ENCODE measurements at regions not wholly inside any gene's neighbourhood (a gene's known extent, or its start where the extent isn't known, plus 50 kb on each side); places are given as distances from the start of the nearest gene placed in this dataset.

DNA sequence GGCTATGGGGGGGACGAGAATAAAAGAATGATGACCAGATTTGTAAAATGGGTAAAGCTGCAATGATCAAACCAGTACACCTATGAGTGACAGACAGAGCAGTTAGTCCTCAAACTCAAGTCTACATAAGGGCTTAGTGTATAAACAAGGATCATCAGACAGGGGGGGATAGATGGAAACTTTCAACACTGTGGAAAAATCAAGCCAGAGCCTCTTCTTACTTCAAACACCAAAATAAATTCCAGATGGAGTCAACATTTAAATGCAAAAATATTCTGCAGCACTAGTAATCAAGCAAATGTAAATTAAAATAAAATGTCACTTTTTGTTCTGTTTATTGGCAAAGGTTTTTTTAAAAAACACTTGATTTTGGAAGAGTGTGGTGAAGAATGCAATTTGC, 205.9 kb upstream of the RGMA start:
- no peak for DNase-seq

DNA sequence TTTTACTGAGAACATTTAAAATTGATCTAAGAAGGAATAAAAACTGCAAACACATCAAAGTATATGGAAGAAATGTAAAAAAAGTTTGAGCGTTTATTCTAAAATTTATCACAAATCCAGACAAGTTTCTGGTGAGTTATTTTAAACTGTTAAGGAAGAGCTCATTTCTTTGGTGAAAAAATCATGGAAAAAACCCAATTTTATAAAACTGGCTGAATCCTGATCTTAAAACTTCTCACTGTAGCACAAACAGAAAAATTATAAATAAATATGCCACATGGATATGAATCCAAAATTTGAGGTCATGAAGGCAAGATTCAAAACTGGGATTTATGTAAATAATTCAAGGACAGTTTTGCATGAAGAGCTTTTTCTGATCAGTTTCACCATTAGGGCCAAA, 205.1 kb upstream of the RGMA start:
- no peak for DNase-seq

DNA sequence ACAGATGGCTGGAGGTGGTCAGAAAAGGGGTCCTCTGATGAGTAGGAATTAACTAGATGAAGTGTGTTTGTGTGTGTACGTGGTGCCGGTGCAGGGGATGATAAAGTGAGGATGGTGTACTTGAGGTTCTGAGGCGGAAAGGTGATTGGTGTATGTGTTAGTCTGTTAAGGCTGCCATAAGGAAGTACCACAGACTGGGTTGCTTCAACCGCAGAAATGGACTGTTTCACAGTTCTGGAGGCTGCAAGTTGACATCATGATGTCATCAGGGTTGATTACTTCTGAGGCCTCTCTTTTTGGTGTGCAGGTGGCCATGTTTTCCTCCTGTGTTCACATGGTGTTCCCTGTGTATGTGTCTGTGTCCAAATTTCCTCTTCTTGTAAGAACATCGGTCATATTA, 202.4 kb upstream of the RGMA start:
- DNase-seq, result no peak

DNA sequence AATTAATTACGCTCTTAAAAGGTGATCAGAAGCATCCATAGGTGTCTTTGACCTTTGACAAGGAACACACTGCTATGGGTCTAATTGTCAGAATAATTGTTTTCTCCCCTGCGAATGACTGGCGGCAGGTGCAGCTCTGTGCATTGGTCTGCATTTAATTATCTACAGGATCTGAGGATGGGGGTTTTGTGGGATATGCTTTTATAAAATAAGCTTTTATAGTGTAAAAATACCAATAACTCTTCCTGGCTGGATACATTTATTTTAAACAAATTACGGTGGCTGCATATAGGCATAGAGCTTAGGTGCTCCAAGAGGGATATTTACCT, 201.6 kb upstream of the RGMA start:
- DNase-seq, result no peak

DNA sequence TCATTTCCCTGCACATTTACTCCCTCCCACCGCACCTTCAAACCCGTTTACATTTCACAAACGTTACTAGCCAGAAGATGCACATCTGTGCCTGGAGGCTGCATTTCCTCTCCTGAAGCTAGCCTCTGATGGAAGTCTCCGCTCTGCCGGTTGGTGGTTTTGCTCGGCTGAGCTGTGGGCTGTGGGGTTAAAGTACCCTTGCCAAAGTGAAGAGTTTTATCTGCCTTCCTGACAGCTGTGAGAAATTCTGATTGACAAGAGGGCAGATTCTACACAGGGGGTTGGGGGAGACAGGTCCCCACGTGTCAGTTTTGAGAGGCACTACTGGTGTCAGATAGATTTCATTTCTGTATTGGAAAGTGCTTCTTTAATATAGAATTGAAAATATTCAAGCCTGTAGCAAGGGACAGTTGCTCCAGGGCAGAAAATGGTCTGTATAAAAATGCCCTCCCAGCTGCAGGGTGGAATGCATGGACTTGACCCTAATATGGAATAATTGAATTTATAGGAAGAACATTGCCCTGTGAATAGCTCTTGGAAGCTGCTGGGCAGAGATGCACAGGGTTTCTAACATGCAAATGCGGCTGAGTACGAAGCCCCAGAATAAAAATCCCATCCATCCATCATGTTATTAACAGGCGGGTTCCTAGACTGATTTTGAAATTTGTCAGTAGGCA, 201.1 kb upstream of the RGMA start:
- DNase-seq, result no peak

DNA sequence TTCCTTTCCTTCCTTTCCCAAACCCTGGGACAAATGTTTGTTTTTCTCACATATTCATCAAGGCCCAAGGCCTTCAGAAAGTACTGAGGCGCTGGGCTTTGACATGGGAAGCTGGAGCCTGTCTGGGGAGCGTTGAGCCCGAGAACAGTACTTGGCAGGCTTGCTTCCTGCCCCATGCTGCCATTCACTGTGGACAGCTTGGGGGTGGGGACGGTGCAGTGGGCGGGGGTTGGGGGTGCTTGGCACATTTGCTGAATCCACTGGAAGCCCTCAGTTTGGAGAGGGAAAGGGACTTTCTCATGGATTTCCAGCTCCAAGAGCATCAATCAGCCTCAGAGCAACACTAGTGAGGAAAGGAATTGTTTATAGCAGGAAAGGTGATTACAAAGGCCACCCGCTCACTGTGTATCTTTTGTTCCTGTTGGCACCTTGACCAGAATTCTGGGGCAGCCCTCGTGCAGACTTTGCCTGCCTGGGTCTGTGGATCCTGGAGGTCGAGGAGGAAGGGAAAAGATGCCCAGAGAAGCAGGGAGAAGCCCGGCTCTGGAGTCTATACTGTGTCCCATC, 199.8 kb upstream of the RGMA start:
- DNase-seq, result no peak

DNA sequence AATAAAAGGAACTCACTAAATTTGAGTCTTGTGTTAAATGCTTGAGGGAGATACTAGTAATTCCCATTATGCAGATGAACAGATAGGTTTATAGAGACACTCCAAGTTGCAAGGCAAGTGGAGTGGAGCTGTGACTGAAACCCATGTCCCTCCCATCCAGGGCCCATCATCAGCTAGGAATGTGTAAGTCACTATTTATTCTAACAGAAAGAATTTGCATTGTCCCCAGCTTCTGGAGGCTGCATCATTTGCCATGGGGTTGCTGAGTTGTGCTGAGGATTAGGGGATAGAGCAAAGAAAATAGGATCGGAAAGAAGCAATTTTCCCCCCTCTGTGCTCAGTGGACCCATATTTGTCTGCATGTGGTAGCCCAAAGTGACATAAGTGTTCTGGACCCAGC, 197.4 kb upstream of the RGMA start:
- no peak for DNase-seq

DNA sequence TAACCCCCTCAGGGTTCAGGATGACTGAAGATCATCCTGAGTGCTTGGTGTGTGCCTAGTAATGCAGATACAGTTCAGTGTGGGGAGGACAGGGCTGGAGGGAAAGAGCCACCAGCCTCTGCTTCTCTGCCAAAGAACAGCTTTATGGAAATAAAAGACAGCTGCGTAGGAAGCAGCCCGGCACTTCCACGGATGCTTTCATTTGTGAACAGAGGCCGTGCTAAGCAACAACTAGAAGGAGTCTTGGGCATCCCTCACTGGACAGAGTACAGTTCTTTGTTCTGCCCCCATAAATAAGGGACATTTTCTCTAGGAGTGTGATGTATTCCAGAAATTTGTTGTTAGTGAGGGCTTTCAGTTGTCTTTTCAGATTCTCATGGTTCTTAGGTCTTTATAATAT, 194.8 kb upstream of the RGMA start:
- no peak for DNase-seq

DNA sequence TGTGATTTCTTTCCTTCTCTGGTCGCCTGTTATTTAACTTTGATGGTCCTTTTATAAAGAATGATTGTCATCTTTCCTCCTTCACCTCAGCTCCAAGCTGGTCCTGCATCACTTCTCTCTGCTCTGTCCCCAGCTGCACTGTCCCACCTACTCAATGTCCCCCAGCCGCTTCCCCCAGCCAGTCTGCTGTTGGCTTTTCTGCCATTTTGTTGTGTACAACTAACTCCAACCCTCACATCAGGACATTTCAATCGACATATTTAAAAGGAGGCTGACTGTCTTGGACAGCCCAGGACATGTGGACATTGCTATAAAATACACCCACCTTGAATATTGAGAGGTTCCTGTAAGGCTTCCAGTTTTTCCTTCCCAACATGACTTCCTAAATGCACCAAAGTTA, 193.8 kb upstream of the RGMA start:
- no peak for DNase-seq

DNA sequence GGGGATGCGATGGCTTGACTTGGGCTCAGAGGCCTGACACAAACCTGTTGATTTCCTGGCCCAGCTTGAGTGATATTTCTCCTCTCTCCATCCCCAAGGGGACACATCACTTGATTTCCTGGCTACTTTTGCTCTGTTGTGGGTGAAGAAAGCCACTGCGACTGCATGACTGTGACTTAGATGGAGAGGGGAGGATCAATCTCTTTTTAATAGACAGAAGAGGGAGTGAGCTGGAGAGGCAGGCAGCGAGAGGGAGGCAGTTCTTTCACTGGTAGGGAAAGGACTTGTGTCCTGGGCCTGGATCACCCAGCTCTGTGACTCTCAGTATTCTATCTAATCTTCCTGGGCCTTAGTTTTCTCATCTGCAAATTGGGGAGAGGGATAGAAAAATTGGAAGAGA, 189.8 kb upstream of the RGMA start:
- no peak for DNase-seq

DNA sequence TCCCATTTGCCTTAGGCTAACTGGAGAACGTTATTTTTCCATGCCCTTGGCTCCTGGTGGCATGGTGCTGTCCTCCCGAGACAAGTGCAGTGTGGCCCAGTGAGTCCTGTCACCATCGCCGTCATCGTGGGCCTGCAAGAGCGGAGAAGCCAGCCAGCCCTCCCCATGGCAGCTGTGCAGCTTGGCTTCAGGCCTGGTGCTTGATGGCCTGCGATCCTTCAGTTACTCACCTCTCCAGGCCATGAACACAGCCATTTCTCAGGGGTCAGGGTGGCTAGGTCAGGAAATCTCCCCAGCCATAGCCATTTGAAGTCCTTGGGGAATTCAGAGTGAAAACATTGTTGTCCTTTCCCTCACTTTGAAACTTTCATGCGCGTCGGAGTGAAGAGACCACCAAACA, 189.0 kb upstream of the RGMA start:
- DNase-seq, result no peak

DNA sequence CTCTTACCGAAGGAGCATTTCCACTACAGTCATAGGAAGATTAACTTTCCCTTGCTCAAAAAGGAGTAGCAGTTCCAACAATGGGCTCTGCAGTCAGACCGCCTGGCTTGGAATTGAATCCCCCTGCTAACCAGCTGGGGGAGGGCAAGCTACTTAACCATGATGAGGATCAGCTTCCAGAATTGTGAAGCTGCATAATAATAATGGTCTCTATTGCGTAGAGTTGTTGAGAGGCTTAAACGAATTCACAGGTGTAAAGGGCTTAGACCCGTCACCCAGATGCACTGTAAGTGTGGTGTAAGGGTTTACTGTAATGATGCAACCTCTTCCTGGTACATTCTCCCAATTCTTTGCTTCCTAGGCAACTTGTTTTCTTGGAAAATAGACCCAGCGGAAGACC, 185.2 kb upstream of the RGMA start:
- no peak for DNase-seq

DNA sequence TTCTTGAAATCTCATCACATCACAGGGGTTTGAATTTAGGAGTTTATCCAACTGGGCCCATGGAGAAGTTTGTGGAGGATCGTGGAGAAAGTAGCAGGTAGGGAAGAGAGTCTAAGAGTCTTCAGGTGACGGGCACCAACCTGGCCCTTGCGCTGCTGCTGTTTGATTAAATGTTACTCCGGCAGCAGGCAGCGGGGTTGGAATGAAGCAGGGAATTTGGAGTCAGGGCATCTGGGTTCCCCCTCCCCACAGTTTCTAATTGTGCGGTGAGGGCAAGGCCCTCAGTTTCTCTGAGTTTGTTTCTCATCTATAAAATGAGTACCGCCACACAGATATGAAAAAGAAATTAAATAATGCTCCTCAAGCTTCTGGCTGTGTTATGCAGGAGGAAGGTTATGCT, 182.9 kb upstream of the RGMA start:
- no peak for DNase-seq

DNA sequence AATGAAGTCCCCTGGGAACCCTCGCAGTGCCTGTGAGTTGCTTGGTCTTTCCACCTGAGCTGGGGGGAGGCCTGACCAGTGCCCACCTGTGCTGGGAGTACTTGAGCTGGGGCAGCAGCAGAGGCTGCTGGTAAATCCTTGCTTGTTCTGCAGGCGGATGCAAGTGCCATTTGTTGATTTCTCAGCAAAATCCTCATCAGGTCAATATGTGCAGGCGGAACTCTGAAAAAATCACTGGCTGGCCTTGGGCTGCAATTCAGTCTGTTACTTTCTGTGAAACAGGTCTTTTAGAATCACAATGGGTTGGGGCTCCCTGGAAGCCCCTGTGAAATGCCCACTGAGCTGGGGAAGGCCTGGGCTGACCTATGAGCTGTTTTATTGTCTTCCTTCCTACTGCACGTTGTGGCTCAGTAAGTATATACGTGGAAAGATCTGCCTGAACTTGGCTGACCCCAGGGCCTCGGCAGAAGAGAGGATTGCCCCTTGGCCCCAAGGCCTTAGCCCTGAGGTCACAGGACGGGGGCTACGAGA, 182.0 kb upstream of the RGMA start:
- no peak for DNase-seq

DNA sequence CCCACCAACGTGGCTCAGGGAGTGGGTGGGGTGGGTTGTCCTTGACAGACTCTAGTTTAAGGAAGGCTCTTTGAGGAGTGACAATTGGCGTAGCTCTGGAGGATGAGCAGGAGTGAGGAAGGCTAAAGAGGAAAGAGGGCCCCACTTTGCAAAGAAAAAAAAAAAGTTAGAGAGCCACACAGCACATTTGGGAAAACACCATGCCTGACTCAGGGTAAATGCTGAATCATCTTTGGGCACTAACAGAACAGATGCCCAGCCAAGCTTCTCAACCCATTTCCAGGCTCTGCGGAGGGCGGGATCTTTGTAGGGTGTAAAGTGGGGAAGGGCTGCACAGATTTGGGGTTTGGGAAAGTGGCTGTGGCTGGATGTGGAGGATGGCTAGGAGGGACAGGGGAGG, 179.1 kb upstream of the RGMA start:
- no peak for DNase-seq

DNA sequence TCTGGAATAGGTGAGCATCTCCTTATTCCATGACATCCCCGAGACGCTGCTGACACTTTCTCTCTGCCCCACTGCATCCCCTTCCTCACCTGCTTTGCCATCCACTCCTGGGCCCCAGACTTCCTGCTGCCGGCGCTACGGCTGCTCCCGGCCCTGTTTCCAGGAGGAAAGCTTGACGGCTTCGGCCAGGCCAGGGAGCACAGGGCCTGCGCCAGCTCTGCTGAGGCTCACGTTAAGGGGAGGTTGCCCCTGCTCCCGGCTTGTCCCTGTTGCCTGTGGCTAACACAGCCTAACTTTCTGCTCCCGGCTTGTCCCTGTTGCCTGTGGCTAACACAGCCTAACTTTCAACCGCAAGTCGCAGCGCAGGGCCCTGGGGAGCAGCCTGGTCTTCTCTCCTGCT, 177.3 kb upstream of the RGMA start:
- no peak for DNase-seq

DNA sequence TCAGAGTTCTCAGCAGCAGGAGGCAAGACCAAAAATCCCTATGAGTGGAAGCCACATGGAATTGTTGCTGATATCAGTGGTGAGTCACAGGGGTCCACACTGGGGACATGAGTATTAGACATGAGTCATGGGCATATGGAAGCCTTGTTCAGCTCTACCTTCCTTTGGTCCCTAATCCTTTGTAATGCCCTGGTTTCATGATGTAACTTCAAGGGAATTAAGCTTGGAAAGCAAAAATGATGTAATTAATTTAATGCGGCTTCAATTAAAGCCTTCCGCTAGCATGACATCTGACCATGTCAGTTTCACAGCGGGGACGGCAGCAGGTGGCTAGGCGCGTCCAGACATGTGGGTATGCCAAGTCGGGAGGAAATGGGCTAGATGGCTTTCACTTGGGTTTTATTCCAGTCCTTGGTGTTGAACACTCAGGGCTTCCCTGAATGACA, 176.1 kb upstream of the RGMA start:
- no peak for DNase-seq

DNA sequence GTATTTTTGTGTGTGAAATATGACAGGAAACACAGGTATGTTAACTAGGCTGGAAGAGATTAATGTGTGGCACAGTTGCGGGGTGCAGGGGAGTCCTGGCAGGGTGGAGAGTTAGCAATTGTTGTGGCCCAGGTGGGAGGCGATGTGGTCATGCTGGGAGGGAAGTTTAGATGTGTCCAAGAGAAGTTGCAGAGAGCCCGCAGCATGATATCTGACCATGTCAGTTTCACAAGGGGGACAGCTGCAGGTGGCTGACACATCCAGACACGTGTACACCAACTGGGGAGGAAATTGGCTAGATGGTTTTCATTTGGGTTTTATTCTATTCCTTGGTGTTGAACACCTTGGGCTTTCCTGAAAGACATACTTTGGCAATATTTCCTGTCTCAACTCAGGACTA, 172.8 kb upstream of the RGMA start:
- DNase-seq, result no peak

DNA sequence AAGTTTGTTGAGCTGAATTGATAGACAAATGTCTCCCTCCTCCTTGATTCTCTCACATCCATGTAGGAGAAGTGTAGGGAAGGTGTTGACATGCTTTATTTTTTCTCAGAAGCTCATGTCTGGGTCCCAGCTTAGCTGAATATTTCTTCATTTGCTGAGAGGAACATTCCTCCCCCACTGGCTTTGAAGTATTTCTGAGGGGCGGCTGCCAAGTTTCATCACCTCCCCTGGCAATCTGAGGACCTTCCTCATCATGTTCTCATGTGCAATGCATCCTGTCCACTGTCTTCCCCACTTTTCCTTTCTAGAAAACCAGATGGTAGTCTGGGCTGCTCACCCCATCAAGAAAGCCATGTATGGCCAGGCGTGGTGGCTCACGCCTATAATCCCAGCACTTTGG, 168.9 kb upstream of the RGMA start:
- DNase-seq, result no peak

DNA sequence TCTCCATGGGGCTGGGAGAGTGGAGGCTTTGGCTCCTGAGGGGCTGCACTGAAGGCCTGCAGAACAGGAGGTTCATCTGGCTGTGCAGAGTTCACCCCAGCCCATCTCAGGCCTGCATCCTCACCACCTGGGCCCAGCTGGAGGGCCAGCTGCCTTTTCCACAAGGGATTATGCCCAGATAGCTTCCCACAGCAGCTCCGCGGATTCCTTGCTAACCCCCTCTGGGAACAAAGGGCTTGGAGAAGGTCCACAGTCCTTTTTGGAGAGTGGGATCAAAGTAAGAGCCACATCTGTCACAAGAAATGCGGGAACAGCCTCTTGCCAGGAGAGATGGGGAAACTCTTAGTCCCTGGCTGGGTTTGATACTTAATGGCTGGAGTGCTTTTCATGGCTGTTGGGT, 164.7 kb upstream of the RGMA start:
- DNase-seq, result no peak

DNA sequence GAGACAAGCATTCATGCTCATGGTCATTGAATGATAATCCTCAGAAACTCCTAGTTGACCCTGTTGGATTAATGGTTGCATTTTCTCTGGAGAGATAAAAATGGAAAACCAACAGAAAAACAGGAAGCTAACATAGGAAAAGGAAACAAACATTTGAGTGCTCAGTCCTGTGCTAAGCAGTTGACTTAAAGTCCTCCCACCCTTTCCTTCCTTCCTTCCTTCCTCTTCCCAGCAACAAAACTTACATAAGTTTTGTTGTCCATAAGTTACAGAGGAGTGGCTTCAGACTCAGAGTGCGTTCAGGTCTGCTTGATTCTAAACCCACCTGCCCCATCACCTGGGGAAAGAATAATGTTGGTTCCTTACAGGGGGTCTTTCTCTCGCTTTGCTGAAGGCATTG, 163.8 kb upstream of the RGMA start:
- DNase-seq, result no peak

DNA sequence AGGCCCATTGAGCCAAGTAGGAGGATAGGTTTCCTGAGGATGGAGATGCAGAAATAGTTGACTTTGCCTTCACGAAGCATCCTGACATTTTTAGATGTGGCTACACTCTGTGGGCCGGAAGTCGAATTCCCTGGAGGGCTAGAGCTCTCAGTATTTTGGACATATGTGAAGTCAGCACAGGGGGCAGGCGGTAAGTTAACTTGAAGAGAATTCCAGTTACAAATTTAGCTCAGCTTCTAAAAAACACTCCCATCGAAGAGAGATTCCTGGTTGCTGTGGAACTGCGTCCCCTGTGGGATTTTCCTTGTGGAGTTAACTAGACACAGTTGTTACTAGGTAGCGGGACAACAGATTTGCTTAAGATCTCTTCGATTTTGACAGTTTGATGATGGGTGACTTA, 161.9 kb upstream of the RGMA start:
- DNase-seq, result no peak

DNA sequence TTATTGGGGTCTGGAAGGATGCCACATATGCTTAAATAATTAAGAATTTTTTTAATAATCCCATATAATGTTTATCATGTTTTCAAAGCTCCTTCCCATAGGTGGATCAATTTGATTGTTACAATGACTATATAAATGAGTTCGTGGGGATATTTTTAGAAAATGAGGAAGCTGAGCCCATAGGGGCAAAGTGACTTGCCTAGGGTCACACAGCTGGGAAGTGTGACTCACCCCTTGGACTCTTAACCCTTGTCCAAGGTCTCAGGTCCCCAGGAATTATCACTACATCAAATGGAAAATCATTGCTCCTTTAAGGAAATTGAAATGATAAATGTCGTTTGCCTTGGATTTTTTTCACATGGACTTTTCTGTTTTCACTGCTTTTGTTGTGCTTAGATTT, 161.2 kb upstream of the RGMA start:
- no peak for DNase-seq

DNA sequence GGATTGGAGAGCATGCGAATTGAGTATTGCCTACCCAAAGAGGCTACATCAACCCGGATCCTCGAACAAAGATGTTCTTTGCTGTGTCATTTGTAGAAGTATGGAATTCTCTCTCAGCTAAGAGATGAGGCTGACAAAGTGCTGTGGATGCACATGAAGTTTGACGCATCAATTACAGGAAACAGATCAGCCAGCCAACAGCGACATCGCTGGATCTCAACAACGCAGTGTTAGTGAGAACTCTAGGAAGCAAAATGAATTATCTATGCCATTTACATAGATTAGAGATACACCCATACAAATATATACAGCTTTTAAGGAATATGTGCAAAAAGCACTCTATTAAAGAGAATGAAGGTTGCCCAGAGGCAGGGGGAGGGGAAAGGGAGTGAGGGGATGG, 160.6 kb upstream of the RGMA start:
- no peak for DNase-seq

DNA sequence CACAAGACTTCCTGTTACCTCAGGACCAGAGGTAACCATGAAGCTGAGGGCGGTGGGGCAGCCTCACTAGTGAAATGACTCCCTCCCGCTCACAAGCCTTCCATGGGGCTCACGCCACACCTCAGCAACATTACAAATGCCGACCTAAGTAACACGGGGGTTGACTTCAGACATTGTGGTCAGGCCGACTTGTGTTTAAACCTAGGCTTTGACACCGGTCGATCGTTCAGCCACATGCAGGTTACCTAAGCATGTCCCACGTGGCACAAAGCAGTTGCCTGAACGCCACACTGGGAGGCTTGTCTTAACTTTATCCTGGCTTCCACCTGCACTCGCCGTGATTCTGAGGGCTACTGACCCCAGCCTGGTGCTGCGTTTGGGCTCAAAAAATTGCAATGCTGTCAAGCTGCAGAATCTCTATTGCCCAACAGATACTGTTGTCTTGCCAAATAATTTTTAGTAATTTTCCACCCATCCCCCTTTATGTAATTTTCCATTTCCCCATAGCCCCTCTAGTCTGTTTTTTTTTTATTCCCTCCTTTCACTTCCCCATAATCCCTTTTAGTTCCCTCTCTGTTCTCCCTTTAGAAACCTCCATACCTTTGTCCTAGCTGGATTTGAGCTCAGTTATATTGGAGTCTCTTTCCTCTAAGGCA, 158.6 kb upstream of the RGMA start:
- DNase-seq, result no peak
